IMR-90 (cell line): ENCODE measurements at regions not wholly inside any gene's neighbourhood (a gene's known extent, or its start where the extent isn't known, plus 50 kb on each side); places are given as distances from the start of the nearest gene placed in this dataset.
A peak's percentile ranks its signal among the peaks of the same experiment; 100 is the strongest.

Source experiments
- ATAC-seq: fragments of 200-7000 bp; cut with Tn5 transposase; 2 replicates; pipeline ENCODE4 v1.9.1; 2020; ENCODE audit warnings: low read depth, mild to moderate bottlenecking, moderate library complexity
- BruUV-seq: library from RNA; stranded (reverse); fragments of 400-500 nt; replicated peaks from 2 replicates; lab custom pipeline; 2021; lab: Mats Ljungman, UMichigan
- CTCF ChIA-PET: fragments of 300-600 bp; formaldehyde crosslinking; extraction: SDS; loops from one replicate; lab custom pipeline; 2021; ENCODE audit warnings: antibody characterized with exemption; lab: Yijun Ruan, JAX
- POLR2A ChIA-PET: fragments of 300-600 bp; sonication (Branson Sonifier 250); formaldehyde crosslinking; loops from one replicate; lab custom pipeline; 2022; ENCODE audit warnings: antibody characterized with exemption; ENCODE audit not compliant: unreplicated experiment; lab: Charles Lee
- DNase-seq: peaks from one replicate; pipeline ENCODE4 v3.0.0; 2013
- H2AFZ ChIP-seq: replicated peaks from 2 replicates; pipeline ENCODE3; 2013; ENCODE audit warnings: low read length, mild to moderate bottlenecking; ENCODE audit not compliant: poor library complexity
- H2AK5ac ChIP-seq: 2 replicates; pipeline ENCODE4 v1.6.1; 2013; ENCODE audit warnings: low read depth, low read length, inconsistent platforms
- H2AK9ac ChIP-seq: replicated peaks from 2 replicates; pipeline ENCODE3; 2013; ENCODE audit warnings: mild to moderate bottlenecking, low read depth, low read length, moderate library complexity; ENCODE audit not compliant: poor library complexity
- H2BK120ac ChIP-seq: 2 replicates; pipeline ENCODE4 v1.6.1; 2013; ENCODE audit warnings: low read depth, low read length, inconsistent platforms
- H2BK15ac ChIP-seq: 3 replicates; pipeline ENCODE4 v1.6.1; 2013; ENCODE audit warnings: low read depth, low read length, inconsistent platforms
- H2BK20ac ChIP-seq: 2 replicates; pipeline ENCODE4 v1.6.1; 2013; ENCODE audit warnings: low read depth, mild to moderate bottlenecking, inconsistent platforms, low read length, moderate library complexity
- H2BK5ac ChIP-seq: 2 replicates; pipeline ENCODE4 v1.6.1; 2013; ENCODE audit warnings: mild to moderate bottlenecking, low read depth, low read length, inconsistent platforms; ENCODE audit not compliant: poor library complexity, severe bottlenecking
- H3K14ac ChIP-seq: replicated peaks from 2 replicates; pipeline ENCODE4 v1.6.1; 2013; ENCODE audit warnings: low read depth, low read length, inconsistent platforms
- H3K18ac ChIP-seq: 2 replicates; pipeline ENCODE4 v1.6.1; 2013; ENCODE audit warnings: low read depth, low read length, control low read depth
- H3K23ac ChIP-seq: 2 replicates; pipeline ENCODE4 v1.6.1; 2013; ENCODE audit warnings: low read depth, low read length, inconsistent platforms
- H3K27ac ChIP-seq: 2 replicates; pipeline ENCODE4 v1.5.1; 2013; ENCODE audit warnings: mild to moderate bottlenecking, control low read depth, low read length; ENCODE audit not compliant: insufficient read depth
- H3K27me3 ChIP-seq: 2 replicates; pipeline ENCODE4 v1.6.1; 2013; ENCODE audit warnings: low read length; ENCODE audit not compliant: control insufficient read depth, insufficient read depth
- H3K36me3 ChIP-seq: 2 replicates; pipeline ENCODE4 v1.6.1; 2013; ENCODE audit warnings: low read length, mixed read lengths; ENCODE audit not compliant: control insufficient read depth, insufficient read depth
- H3K4ac ChIP-seq: 2 replicates; pipeline ENCODE4 v1.6.1; 2013; ENCODE audit warnings: low read depth, low read length, inconsistent platforms
- H3K4me1 ChIP-seq: 2 replicates; pipeline ENCODE4 v1.6.1; 2013; ENCODE audit warnings: low read length, mixed read lengths; ENCODE audit not compliant: control insufficient read depth, insufficient read depth
- H3K4me2 ChIP-seq: 2 replicates; pipeline ENCODE4 v1.6.1; 2013; ENCODE audit warnings: low read depth, mild to moderate bottlenecking, control low read depth, low read length, moderate library complexity
- H3K4me3 ChIP-seq: 2 replicates; pipeline ENCODE4 v1.5.1; 2013; ENCODE audit warnings: low read depth, mild to moderate bottlenecking, control low read depth, low read length, moderate library complexity; ENCODE audit not compliant: insufficient read depth
- H3K56ac ChIP-seq: 2 replicates; pipeline ENCODE4 v1.6.1; 2013; ENCODE audit warnings: low read length, inconsistent platforms; ENCODE audit not compliant: insufficient read depth; ENCODE audit errors: extremely low read depth
- H3K79me1 ChIP-seq, 2 experiments: 2 replicates each; pipeline ENCODE4 v1.6.1; 2013; ENCODE audit warnings: low read length in 2 of 2, inconsistent platforms in 1 of 2, low read depth in 1 of 2
- H3K9ac ChIP-seq: 2 replicates; pipeline ENCODE4 v1.6.1; 2013; ENCODE audit warnings: low read depth, low read length, control low read depth
- H3K9me1 ChIP-seq: 2 replicates; pipeline ENCODE4 v1.6.1; 2013; ENCODE audit warnings: low read length, inconsistent platforms; ENCODE audit not compliant: insufficient read depth
- H3K9me3 ChIP-seq: 2 replicates; pipeline ENCODE4 v1.6.1; 2013; ENCODE audit warnings: low read length; ENCODE audit not compliant: control insufficient read depth, insufficient read depth
- H4K20me1 ChIP-seq: 2 replicates; pipeline ENCODE4 v1.6.1; 2013; ENCODE audit warnings: low read length, inconsistent platforms; ENCODE audit not compliant: insufficient read depth
- H4K5ac ChIP-seq: 2 replicates; pipeline ENCODE4 v1.6.1; 2013; ENCODE audit warnings: mild to moderate bottlenecking, low read depth, low read length, control low read depth
- H4K8ac ChIP-seq, 2 experiments: 2 replicates each; pipeline ENCODE4 v1.6.1; 2013; ENCODE audit warnings: low read depth in 2 of 2, low read length in 2 of 2, control low read depth in 1 of 2, inconsistent platforms in 1 of 2
- H4K91ac ChIP-seq: 2 replicates; pipeline ENCODE4 v1.6.1; 2013; ENCODE audit warnings: low read depth, low read length, inconsistent platforms; ENCODE audit not compliant: insufficient read depth
- BHLHE40 ChIP-seq: fragments of 150-350 bp; IDR thresholded peaks from 2 replicates; pipeline ENCODE4 v1.6.1; 2016; ENCODE audit warnings: mild to moderate bottlenecking, low read depth, low read length
- CEBPB ChIP-seq: IDR thresholded peaks from 2 replicates; pipeline ENCODE4 v1.6.1; 2012; ENCODE audit warnings: low read depth, low read length, improper control_type of control experiment
- CHD1 ChIP-seq: IDR thresholded peaks from 2 replicates; pipeline ENCODE4 v1.6.1; 2012; ENCODE audit warnings: low read depth, low read length, improper control_type of control experiment
- ELK1 ChIP-seq: fragments of 150-350 bp; IDR thresholded peaks from 2 replicates; pipeline ENCODE4 v1.6.1; 2016; ENCODE audit warnings: low read depth, mild to moderate bottlenecking, low read length, moderate library complexity, borderline replicate concordance
- FOS ChIP-seq: fragments of 150-350 bp; IDR thresholded peaks from 2 replicates; pipeline ENCODE4 v1.6.1; 2016; ENCODE audit warnings: low read depth, low read length
- MAFK ChIP-seq: IDR thresholded peaks from 2 replicates; pipeline ENCODE4 v1.6.1; 2012; ENCODE audit warnings: low read depth, low read length, improper control_type of control experiment
- MAZ ChIP-seq: IDR thresholded peaks from 2 replicates; pipeline ENCODE4 v1.6.1; 2012; ENCODE audit warnings: low read depth, mild to moderate bottlenecking, low read length, improper control_type of control experiment, moderate library complexity, borderline replicate concordance
- MXI1 ChIP-seq: IDR thresholded peaks from 2 replicates; pipeline ENCODE4 v1.6.1; 2012; ENCODE audit warnings: low read depth, mild to moderate bottlenecking, low read length, moderate library complexity, borderline replicate concordance
- NFE2L2 ChIP-seq: fragments of 150-350 bp; IDR thresholded peaks from 2 replicates; pipeline ENCODE4 v1.6.1; 2016; ENCODE audit warnings: low read depth, mild to moderate bottlenecking, low read length
- POLR2A ChIP-seq: IDR thresholded peaks from 2 replicates; pipeline ENCODE4 v1.6.1; 2012; ENCODE audit warnings: mild to moderate bottlenecking, low read depth, low read length
- RAD21 ChIP-seq: IDR thresholded peaks from 2 replicates; pipeline ENCODE4 v1.6.1; 2012; ENCODE audit warnings: low read length, improper control_type of control experiment
- RCOR1 ChIP-seq: IDR thresholded peaks from 2 replicates; pipeline ENCODE4 v1.6.1; 2012; ENCODE audit warnings: mild to moderate bottlenecking, low read length, improper control_type of control experiment; ENCODE audit not compliant: insufficient replicate concordance
- RFX5 ChIP-seq: IDR thresholded peaks from 2 replicates; pipeline ENCODE4 v1.8.0; 2012; ENCODE audit warnings: low read depth, mild to moderate bottlenecking, low read length, moderate library complexity
- SMC3 ChIP-seq: fragments of 150-350 bp; IDR thresholded peaks from 2 replicates; pipeline ENCODE4 v1.6.1; 2016; ENCODE audit warnings: low read depth, mild to moderate bottlenecking, antibody characterized with exemption, low read length, moderate library complexity
- USF2 ChIP-seq: fragments of 150-350 bp; IDR thresholded peaks from 2 replicates; pipeline ENCODE4 v1.6.1; 2017; ENCODE audit warnings: mild to moderate bottlenecking, antibody characterized with exemption, low read length, low read depth
- WGBS, 2 experiments: methylation state at CpG; one replicate each; pipeline versions ENCODE4 v1.1.5 to v1.1.7; 2013; ENCODE audit warnings: missing lambda C conversion rate in 2 of 2; ENCODE audit not compliant: insufficient read length in 1 of 2; ENCODE audit errors: extremely low coverage in 2 of 2; 5-methylcytosine and 5-hydroxymethylcytosine counted together
- dilution Hi-C: fragments of 300-500 bp; cut with HindIII; formaldehyde crosslinking; loops from one replicate; pipeline ENCODE4 v1.14.3; 2018; ENCODE audit warnings: low sequenced_read_pairs; ENCODE audit not compliant: unreplicated experiment
- in situ Hi-C: fragments of 300-500 bp; cut with MboI; formaldehyde crosslinking; loops from 3 replicates; pipeline ENCODE4 v1.14.3; 2019; ENCODE audit warnings: low sequenced_read_pairs, inconsistent platforms, mixed read lengths
- intact Hi-C: fragments of 100-400 bp; cut with micrococcal nuclease; formaldehyde crosslinking; loops from 2 replicates; pipeline ENCODE4 v1.10.0; 2022
- TF ChIP-seq, protein P1 (sequence below): conservative IDR thresholded peaks from 2 replicates; pipeline ENCODE4 v1.5.1; 2012; ENCODE audit warnings: mild to moderate bottlenecking, low read depth, low read length, improper control_type of control experiment

GRCh38 chr11:130578738-130579368, 130.4 kb downstream of the ADAMTS15 start:
- TF ChIP-seq FOS (no peak), USF2 (no peak), ELK1 (no peak), RFX5 (no peak), SMC3 (no peak), RCOR1 (no peak), NFE2L2 (no peak), MAFK (no peak), MAZ (no peak), CEBPB (no peak), RAD21 (no peak), POLR2A (no peak), CHD1 (no peak), BHLHE40 (no peak), MXI1 (no peak)
- TF ChIP-seq, protein P1, sequence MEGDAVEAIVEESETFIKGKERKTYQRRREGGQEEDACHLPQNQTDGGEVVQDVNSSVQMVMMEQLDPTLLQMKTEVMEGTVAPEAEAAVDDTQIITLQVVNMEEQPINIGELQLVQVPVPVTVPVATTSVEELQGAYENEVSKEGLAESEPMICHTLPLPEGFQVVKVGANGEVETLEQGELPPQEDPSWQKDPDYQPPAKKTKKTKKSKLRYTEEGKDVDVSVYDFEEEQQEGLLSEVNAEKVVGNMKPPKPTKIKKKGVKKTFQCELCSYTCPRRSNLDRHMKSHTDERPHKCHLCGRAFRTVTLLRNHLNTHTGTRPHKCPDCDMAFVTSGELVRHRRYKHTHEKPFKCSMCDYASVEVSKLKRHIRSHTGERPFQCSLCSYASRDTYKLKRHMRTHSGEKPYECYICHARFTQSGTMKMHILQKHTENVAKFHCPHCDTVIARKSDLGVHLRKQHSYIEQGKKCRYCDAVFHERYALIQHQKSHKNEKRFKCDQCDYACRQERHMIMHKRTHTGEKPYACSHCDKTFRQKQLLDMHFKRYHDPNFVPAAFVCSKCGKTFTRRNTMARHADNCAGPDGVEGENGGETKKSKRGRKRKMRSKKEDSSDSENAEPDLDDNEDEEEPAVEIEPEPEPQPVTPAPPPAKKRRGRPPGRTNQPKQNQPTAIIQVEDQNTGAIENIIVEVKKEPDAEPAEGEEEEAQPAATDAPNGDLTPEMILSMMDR = no peak
- DNase-seq (no peak), ATAC-seq (no peak)
- in situ Hi-C loops (no loop called here), intact Hi-C loops (no loop called here), dilution Hi-C loops (no loop called here)
- H3K18ac ChIP-seq = peak overlapping the region; percentile 42; the same call in 1 of the 2 replicates
- peak overlapping the region; percentile 32; the same call in 1 of the 2 replicates for H4K91ac ChIP-seq
- no TSS peak for BruUV-seq
- peak overlapping the region; percentile 6 for H2AK9ac ChIP-seq
- no peaks in the 10 kb centered on the region for H3K36me3 ChIP-seq
- H3K27me3 ChIP-seq = 0 out of 2 replicates have a peak, but pooled peaks cover 4% of the 10 kb centered on the region
- H3K23ac ChIP-seq = no peak overlapping the region
- H3K27ac ChIP-seq = no peak overlapping the region
- H3K4ac ChIP-seq = no peak overlapping the region
- POLR2A ChIA-PET = no interaction called here
- no peaks in the 10 kb centered on the region for H3K9me3 ChIP-seq
- H3K14ac ChIP-seq = no peak overlapping the region
- no peak overlapping the region for H2BK20ac ChIP-seq
- no peak overlapping the region for H3K4me3 ChIP-seq
- H3K4me2 ChIP-seq = no peak overlapping the region
- H2AFZ ChIP-seq = no peak overlapping the region
- no peak overlapping the region for H3K56ac ChIP-seq
- no peak overlapping the region for H4K8ac ChIP-seq
- WGBS, 2 experiments = 67% methylated on average over 3 of the region's 8 CpGs; no CpG with 5 or more reads in 1 of the 2 experiments
- H2BK15ac ChIP-seq = 0 out of 3 replicates have a peak overlapping the region, but pooled peaks have one; percentile 38
- no peak overlapping the region for H3K9ac ChIP-seq
- H3K79me1 ChIP-seq = no peaks in the 10 kb centered on the region
- H2AK5ac ChIP-seq = peak overlapping the region; percentile 40; the same call in 1 of the 2 replicates
- peaks cover 20% of the 10 kb centered on the region for H3K4me1 ChIP-seq
- H2BK5ac ChIP-seq = no peak overlapping the region
- peak overlapping the region; percentile 3; the same call in 1 of the 2 replicates for H4K5ac ChIP-seq
- H4K20me1 ChIP-seq = no peaks in the 10 kb centered on the region
- peaks cover 9% of the 10 kb centered on the region; the same call in 1 of the 2 replicates for H3K9me1 ChIP-seq
- CTCF ChIA-PET = no interaction called here
- H2BK120ac ChIP-seq = no peak overlapping the region
